HG03280 (cell line): ENCODE measurements at regions not wholly inside any gene's neighbourhood (a gene's known extent, or its start where the extent isn't known, plus 50 kb on each side); places are given as distances from the start of the nearest gene placed in this dataset.
"Not testable (repeated sequence)": the region's sequence is repeated elsewhere in the genome, so short reads cannot be mapped to it uniquely, and the experiment has no call there.

Experiments
- ATAC-seq: cut with Tn5 transposase; IDR thresholded peaks from one replicate; pipeline ENCODE4 v1.9.1; 2021; ENCODE audit warnings: mild to moderate bottlenecking, moderate library complexity; ENCODE audit not compliant: unreplicated experiment

DNA sequence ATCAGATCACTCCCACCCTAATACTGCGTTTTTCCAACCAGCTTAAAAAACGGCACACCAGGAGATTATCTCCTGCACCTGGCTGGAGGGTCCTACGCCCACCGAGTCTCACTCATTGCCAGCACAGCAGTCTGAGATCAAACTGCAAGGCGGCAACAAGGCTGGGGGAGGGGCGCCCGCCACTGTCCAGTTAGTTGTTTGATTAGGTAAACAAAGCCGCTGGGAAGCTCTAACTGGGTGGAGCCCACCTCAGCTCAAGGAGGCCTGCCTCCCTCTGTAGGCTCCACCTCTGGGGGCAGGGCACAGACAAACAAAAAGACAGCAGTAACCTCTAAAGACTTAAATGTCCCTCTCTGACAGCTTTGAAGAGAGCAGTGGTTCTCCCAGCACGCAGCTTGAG, 463.0 kb upstream of the CADM1 start:
- ATAC-seq = not testable (repeated sequence)

DNA sequence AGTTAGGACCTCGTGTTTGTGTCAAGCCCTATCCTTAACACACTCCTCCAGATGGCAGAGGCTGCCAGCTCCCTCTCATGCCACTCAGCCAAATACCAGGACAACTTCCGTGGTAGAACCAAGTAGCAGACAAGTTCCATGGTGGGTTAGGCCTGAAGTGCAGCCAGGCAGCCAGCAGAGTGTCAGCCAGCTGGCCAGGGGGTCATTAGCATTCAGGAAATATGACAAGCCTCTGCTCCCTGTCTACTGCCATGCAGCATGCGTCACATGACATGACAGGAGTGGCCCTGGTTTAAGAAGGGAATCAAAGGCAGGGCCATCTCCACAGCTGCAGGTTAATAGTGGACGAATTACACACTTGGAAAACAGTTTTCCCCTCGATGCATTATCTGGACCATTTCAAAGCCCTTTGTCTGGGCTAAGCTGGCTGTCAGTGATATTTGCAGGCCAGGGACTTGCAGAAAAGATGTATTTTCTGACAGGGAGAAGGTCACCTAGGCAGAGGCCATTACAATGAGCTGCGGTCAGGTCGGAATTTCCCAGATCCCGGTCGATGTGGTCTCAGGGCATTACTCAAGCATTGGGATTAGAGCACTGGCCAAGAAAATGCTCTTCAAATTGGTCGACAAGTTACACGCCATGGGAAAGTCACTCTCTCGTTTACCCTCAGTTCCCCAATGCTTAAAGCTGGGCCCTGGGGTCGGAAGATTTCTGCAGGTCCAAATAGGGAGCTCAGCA, 461.7 kb upstream of the CADM1 start:
- no peak for ATAC-seq

DNA sequence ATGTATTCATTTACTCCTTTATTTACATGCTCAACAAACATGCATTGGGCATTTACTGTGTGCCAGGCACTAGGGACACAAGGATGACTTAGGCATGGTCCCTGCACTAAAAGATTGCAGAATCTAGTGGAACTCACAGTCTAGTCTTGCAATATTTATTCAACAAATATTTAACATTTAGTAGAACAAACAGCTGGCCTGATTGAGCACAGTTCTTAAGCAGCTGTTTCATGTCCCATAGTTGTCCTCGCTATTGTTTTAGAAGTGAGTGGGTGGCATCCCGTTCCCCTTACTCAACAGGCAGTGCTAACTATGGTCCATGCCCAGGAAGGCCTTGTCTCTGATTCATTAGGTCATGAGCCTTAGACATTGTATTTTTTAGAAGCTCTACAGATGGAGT, 459.9 kb upstream of the CADM1 start:
- ATAC-seq = no peak

DNA sequence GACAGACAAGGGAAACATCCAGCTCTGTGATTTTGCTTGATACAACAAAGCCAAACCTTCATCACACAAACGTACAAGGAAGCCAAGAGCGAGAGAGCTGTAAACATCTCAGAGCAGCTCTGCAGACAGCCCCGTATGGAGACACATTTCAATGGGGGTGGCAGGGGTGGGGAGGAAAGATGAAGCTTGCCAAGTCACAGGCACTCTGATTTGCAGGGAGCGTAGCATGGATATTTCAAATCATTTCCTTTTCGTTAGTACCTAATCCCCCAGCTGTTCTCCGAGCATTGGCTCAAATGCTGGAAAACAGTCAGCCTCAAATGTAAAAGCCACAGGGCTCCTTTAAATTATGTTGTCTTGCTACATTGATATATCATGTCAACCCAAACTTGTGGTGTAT, 458.9 kb upstream of the CADM1 start:
- ATAC-seq = no peak

DNA sequence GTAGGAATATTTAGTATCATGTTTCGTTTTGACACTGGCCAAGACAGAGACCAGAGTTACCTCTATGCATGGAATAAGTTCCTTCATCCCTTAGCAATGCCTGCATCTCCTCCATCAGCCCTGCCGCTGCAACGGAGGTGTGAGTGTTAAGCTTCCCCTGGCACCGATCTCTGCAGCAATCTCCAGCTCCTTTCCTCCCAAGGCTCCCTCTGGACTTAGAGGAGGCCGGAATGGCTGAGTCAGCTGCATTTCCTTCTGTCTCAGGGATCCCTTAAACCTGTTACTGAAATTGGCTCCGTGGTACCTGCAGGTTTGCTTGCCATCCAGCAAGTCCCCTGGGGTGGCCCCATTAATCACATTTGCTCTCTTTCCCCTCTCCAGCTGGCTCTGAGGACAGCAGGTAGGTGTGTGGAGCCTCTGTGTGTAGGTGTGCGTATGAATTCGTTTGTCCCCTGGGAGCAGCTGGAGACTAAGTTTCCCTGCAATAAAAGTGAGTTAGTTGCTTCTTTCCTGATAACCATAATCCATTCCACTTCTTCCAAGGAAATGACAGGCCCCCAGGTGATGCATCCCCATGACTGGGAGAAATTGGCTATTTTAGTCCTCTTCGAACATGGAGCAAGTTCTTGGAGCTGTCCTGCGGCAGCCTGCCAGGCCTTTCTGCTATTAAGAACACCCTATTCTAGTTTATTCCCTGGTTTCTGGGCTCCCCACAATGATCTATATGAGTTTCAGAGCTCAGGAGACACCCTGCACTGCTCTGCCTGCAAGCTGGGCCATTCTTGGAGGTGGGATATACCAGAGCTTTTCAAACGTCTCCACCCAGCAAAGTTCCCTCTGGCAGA, 457.2 kb upstream of the CADM1 start:
- ATAC-seq = no peak

DNA sequence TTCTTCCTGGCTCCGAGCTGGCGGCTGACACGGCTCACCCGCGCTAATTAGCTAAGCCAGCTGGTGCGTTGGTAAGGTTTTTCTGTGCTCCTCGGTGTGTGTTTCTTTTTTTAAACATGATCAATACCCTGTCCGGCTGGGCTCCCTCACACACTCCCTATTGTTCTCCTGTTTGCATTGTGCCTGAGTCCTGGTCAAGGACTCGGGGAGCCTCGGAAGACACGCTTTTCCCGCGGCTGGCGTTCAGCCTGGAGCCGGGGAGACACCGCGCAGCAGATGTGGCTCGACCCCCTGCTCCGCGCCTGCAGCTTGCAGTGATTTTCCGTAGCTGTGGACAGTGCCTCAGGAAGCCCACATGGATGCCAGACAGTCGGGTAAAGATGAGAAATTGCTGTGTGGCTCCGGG, 454.9 kb upstream of the CADM1 start:
- ATAC-seq = no peak

DNA sequence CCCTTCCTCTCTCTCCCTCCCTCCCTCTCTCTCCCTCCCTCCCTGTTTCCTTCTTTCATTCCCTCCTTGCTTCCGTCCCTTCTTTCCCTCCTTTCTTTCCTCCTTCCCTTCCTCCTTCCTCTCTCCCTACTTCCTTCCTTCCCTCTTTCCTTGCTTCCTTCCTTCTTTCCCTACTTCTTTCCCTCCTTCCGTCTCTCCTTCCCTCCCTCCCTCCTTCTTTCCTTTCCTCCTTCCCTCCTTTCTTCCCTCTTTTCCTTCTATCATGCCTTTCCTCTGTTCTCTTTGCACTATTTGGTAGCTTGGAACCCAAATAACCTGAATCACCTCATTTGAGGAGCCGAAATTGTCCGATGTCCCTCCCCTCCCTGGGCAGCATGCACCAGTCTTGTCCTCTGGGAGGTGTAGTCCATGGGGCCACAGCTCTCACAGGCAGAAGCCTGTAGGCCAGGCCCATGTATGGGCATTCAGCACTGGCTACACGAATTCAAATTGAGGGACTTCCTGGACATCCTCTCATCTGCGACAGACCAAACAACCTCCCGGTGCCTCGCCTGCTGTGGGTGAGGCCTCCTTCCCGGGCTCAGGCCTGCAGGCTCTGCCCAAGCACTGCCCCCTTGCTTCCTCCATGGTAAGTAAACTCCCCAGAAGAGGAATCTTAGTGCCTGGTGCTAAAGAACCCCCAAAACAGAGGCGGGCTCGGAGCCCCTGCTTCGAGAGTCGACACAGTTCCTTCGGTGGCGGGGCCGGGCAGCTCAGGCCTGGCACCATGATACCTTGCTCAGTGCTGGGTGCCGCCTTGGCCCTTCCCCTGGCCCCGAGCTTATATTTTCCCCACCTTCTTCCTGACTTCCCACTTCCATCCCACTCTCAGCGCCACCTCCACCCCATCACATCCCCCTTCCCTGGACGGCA, 454.1 kb upstream of the CADM1 start:
- no peak for ATAC-seq

DNA sequence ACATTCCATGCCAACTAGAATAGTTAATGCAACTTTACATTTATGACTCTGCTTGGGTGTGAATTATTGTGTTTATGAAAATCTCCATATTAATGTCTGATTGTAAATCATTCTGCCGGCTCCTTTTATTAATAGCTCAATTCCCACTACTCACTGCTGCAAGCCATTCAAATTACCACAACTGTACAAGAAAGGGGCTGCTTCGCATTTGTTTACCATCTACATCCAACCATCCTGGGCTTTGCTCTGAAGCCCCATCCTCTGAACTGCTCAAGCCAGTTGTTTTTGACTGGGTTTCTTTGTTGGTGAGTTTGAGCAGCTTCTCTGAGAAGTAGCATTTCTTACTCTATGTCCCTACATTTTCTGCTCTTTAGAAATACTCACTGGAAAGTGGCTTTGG, 451.6 kb upstream of the CADM1 start:
- no peak for ATAC-seq

DNA sequence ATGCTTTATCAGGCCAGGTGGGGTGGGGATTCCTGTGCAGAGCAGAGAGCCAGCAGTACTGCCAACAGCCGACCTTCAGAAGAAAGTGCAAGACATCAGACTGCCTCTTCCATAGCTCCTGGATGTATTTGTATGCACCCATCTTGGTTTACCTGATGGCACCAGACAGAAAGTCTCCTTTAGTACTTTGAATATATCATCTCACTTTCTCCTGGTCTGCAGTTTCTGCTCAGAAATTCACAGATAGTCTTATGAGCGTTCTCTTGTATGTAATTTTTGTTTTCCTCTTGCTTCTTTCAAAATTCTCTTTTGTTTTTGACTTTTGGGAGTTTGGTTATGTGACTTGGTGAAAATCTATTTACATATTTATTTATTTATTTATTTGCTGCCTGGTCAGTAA, 446.4 kb upstream of the CADM1 start:
- no peak for ATAC-seq

DNA sequence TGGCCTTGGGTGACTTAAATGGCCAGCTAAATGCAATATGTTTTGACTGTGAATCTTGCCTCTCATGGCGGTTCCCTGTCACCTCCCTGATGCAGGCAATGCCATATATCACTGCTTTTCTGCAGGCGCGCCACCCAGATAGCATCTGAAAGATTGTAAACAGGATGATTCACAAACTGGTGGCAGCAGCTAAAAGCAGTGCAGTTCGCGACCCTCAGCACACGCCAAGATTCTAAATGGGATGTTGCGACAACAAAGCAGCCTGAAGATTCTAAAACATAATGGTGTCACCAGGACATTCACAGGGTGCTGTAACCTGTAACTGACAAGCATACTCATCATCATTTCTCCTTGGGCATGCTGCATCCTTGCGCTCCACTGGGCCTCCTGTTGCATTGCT, 440.4 kb upstream of the CADM1 start:
- no peak for ATAC-seq

DNA sequence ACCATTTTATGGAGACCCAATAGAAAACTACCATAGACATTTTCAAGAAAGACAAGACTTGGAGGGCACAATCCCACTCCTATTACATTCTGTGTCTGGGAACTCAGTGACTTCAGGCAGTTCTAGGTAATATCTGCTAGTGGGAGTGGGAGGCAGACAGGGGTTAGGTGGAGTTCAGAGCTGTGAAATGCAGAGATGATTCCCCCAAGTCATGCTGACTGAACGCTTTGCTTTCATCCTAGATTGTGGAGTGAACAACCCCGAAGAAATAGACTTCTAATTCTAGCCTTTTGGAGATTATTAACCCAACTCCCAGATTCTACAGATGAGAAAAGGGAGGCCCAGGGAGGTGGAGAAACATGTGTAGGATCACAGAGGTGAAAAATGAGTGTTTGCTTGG, 437.8 kb upstream of the CADM1 start:
- no peak for ATAC-seq

DNA sequence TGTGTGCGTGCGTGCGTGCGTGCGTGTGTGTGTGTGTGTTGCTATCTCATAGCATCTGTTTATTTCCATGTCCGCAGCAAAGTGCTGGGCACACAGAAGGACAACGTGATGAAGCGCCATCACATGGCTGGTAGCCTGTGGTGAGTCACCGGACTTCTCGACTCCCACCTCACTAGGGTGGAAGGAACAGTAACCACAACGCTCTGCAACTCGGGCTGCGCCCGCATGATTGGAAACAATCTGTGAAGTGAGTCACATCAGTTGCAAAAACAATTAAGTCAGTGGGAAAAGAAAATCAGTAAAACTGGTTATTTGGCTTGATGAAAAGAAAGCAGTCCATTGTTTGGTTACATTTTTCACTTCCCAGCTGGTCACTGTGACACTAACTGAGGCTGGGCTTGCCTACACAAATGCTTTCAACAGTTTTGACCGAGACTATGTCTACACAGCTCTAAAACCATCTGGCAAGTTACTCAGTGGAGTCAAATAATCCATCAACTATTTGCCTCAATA, 437.3 kb upstream of the CADM1 start:
- no peak for ATAC-seq

DNA sequence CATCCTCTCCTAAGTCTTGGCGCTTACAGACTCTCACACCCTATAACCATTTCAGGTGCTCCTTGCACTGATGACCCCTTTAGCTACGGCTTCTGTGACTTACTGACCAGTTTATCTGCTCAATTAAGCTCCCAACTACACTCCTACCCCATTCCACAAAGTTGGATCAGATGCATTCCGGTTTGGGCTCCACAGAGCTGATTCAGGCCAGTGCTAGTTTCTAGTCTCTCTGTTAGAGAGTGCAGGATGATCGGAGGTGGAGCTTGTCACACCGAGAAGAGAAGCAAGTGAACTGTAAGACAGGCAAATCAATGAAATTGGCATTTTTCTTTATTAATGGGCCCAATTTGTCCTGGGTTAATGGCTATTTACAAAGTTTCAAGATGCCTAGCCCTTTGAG, 436.8 kb upstream of the CADM1 start:
- no peak for ATAC-seq

DNA sequence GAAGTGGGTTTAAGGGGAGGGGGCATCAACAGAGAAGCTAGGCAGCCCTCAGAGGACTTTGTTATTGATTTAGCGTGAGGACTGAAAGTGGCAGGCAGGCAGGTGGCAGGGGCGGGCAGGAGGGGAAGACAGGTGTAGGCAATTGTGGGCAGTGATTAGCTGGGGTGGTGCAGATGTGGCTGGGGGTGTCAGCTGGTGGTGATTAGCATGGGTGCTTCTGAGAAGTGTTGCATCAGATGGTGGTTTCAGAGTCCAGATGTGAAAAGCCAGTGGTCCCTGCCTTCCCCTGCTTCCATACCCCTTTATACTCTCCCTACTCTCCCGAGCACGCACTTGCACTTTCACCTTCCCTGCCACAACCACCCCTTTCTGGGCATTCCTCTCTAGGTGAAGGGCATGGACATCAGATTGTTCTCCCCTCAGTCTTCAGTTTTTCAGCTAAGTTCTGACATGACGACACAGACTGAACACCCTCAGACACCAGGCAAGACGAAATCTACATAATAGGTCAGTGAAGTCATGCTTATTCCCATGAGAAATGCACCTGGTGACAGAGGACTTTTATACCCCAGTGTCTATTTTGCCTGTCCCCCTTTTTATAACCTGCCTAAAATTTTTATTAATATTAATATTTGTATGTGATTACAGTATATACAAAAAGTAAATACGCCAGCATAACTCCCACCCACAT, 435.7 kb upstream of the CADM1 start:
- ATAC-seq = no peak

DNA sequence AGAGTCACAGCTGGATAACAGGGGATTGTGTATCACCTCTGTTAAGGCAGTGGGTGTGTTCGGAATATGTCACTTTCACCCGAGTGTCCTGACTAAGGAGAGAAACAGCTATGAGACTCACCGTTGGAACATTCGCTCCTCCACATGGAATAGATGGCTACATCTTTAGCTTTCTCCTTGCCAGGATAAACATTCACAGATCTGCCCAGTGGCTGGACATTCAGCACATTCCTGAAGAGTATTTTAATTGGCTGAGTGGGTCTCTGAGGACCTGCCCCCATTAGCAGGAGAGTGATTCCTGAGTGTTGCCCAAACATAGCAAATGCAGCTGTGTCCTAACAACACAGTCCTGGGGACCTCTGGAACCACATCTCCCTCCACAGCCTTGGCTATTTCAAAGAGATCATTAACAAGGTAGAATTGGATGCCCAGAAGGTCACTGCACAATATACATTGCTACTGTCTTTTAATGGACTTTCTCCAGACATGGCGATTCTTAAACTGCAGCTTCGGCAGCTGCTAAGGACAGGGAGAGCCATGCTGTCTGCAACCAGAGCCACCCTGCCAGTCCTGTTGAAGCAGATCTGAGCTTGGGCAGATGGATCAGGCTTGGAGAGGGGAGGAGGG, 435.0 kb upstream of the CADM1 start:
- no peak for ATAC-seq

DNA sequence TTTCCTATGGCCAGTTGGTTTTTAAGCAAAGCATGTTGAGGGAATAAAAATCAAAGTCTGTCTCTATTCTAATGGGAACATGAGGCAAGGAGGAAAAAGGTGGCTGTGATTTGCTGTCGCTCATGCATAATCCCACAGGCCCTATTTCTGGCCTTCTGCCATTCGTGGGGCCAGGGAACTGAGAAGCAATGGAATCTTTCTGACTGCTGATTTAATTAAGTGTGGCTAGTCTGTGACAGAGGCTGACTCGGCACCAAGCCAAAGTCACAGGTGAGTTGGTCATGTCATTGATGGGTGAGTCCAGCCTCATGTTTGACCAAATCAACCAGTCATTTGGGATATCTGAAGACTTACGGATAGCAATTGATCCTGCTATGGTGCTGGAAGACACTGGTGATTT, 429.3 kb upstream of the CADM1 start:
- no peak for ATAC-seq

DNA sequence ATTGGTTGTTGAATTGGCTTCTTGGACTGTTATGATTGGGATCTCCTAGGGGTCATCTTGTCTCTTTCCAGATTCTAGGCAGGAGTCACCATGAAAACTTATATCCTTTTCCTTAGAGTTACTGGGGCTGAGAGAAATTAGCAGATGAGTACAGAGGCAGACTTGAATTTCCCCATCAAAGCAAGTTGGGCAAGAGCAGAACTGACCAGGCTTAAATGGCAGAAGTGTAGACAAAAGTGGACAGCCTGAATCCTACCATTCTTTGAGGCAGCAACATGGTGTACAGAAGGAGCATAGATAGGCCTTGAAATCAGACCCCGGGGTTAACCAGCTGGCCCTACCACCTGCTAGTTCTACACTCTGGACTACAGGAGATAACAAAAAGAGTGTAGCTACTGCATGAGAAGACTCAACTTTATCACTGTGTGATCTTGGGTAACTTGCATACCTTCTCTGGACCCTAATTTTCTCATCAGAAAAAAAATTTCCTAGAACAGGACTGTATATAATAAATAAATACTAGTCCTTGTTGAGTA, 427.4 kb upstream of the CADM1 start:
- no peak for ATAC-seq

DNA sequence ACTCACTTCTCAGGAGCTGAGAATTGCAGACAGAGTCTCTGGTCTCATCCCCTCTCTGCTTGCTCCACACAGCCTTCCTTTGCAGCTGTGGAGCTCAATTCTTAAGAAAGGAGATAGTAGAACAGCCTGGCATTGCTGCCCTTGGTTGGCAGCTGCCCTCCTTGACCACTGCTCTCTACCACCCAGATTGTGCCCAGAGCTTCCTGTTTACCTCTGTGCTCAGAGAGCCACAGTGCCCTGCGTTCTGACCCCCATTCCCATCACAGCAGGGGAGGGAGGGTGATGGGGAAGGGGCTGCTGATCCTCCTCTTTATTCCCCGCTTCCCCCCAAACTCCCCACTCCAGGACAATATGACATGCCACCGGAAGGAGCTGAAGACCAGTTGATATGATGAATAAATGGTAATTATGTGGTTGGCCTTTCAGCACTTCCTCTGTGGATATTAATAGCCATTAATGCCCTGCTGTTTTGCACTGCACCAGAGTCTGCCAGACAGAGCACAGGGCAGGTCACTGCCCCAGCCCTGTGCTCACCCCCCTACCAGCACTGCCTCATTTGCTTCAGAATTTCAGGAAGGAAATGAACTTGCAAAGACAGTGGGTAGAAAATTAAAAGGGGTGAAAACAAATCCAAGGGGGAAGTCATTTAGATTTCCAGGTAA, 426.8 kb upstream of the CADM1 start:
- ATAC-seq = no peak

DNA sequence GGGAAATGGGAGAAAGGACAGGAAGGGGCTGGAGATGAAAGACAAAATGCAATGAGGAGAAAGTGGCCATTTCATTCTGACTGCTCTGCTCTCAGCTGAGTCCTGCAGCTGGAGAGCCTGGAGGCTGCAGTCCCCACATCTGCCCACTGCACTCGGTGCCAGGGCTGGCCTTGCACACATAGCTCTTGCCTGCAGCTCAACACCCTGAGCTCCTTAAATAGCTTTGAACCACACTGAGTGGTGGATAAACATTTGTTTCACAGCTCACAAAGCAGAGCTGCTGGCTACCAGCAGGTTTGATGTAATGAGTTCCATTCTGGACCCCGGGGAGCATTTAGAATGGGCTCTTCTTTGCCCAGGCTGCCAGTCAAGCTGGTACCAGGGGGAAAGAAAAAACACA, 426.1 kb upstream of the CADM1 start:
- no peak for ATAC-seq
